D721Med (cell line): ENCODE measurements at regions not wholly inside any gene's neighbourhood (a gene's known extent, or its start where the extent isn't known, plus 50 kb on each side); places are given as distances from the start of the nearest gene placed in this dataset.
"Not testable (repeated sequence)": the region's sequence is repeated elsewhere in the genome, so short reads cannot be mapped to it uniquely, and the experiment has no call there.

Source experiments
- DNase-seq: peaks from one replicate; pipeline ENCODE4 v3.0.0; 2011; ENCODE audit warnings: low spot score; ENCODE audit not compliant: insufficient read length
- FAIRE-seq: peaks from 2 replicates; lab custom pipeline; 2011; peaks lifted over from hg19 to GRCh38; lab: Jason Lieb, UNC
- CTCF ChIP-seq: IDR thresholded peaks from 2 replicates; pipeline ENCODE4 v1.5.1; 2012; ENCODE audit warnings: mild to moderate bottlenecking, control low read depth; ENCODE audit not compliant: insufficient read depth; ENCODE audit errors: missing control alignments

GRCh38 chr4:82084747-82085146, 289.0 kb downstream of the HNRNPD start:
- no peak for FAIRE-seq
- no peak for TF ChIP-seq CTCF
- no peak for DNase-seq

GRCh38 chr4:82077471-82077995, 296.3 kb downstream of the HNRNPD start:
- FAIRE-seq: not testable (repeated sequence)

GRCh38 chr4:82076809-82077208, 297.0 kb downstream of the HNRNPD start:
- no peak for TF ChIP-seq CTCF
- no peak for DNase-seq
- FAIRE-seq: no peak

More at GRCh38 chr4:82077471-82077995, 296.3 kb downstream of the HNRNPD start:
- DNase-seq: not testable (repeated sequence)

- TF ChIP-seq CTCF: no peak
- FAIRE-seq: no peak
These were observed 297.4 kb downstream of the HNRNPD start for GRCh38 chr4:82076359-82076758.

GRCh38 chr4:82071951-82072350, 301.8 kb downstream of the HNRNPD start:
- FAIRE-seq (no peak), DNase-seq (no peak)
- TF ChIP-seq CTCF: no peak

More at GRCh38 chr4:82076359-82076758, 297.4 kb downstream of the HNRNPD start:
- no peak for DNase-seq

GRCh38 chr4:82069883-82070638, 303.7 kb downstream of the HNRNPD start:
- FAIRE-seq (no peak), DNase-seq (no peak)
- TF ChIP-seq CTCF: no peak

GRCh38 chr4:82063017-82063416, 310.8 kb downstream of the HNRNPD start:
- FAIRE-seq: no peak
- no peak for TF ChIP-seq CTCF
- DNase-seq: no peak
